IMR-90 (cell line): ENCODE measurements at regions not wholly inside any gene's neighbourhood (a gene's known extent, or its start where the extent isn't known, plus 50 kb on each side); places are given as distances from the start of the nearest gene placed in this dataset.

Experiments used
- ATAC-seq: fragments of 200-7000 bp; cut with Tn5 transposase; 2 replicates; pipeline ENCODE4 v1.9.1; 2020; ENCODE audit warnings: low read depth, mild to moderate bottlenecking, moderate library complexity
- BruUV-seq: library from RNA; stranded (reverse); fragments of 400-500 nt; replicated peaks from 2 replicates; lab custom pipeline; 2021; lab: Mats Ljungman, UMichigan
- CTCF ChIA-PET: fragments of 300-600 bp; formaldehyde crosslinking; extraction: SDS; loops from one replicate; lab custom pipeline; 2021; ENCODE audit warnings: antibody characterized with exemption; lab: Yijun Ruan, JAX
- POLR2A ChIA-PET: fragments of 300-600 bp; sonication (Branson Sonifier 250); formaldehyde crosslinking; loops from one replicate; lab custom pipeline; 2022; ENCODE audit warnings: antibody characterized with exemption; ENCODE audit not compliant: unreplicated experiment; lab: Charles Lee
- DNase-seq: peaks from one replicate; pipeline ENCODE4 v3.0.0; 2013
- H2AFZ ChIP-seq: replicated peaks from 2 replicates; pipeline ENCODE3; 2013; ENCODE audit warnings: low read length, mild to moderate bottlenecking; ENCODE audit not compliant: poor library complexity
- H2AK5ac ChIP-seq: 2 replicates; pipeline ENCODE4 v1.6.1; 2013; ENCODE audit warnings: low read depth, low read length, inconsistent platforms
- H2AK9ac ChIP-seq: replicated peaks from 2 replicates; pipeline ENCODE3; 2013; ENCODE audit warnings: mild to moderate bottlenecking, low read depth, low read length, moderate library complexity; ENCODE audit not compliant: poor library complexity
- H2BK120ac ChIP-seq: 2 replicates; pipeline ENCODE4 v1.6.1; 2013; ENCODE audit warnings: low read depth, low read length, inconsistent platforms
- H2BK15ac ChIP-seq: 3 replicates; pipeline ENCODE4 v1.6.1; 2013; ENCODE audit warnings: low read depth, low read length, inconsistent platforms
- H2BK20ac ChIP-seq: 2 replicates; pipeline ENCODE4 v1.6.1; 2013; ENCODE audit warnings: low read depth, mild to moderate bottlenecking, inconsistent platforms, low read length, moderate library complexity
- H2BK5ac ChIP-seq: 2 replicates; pipeline ENCODE4 v1.6.1; 2013; ENCODE audit warnings: mild to moderate bottlenecking, low read depth, low read length, inconsistent platforms; ENCODE audit not compliant: poor library complexity, severe bottlenecking
- H3K14ac ChIP-seq: replicated peaks from 2 replicates; pipeline ENCODE4 v1.6.1; 2013; ENCODE audit warnings: low read depth, low read length, inconsistent platforms
- H3K18ac ChIP-seq: 2 replicates; pipeline ENCODE4 v1.6.1; 2013; ENCODE audit warnings: low read depth, low read length, control low read depth
- H3K23ac ChIP-seq: 2 replicates; pipeline ENCODE4 v1.6.1; 2013; ENCODE audit warnings: low read depth, low read length, inconsistent platforms
- H3K27ac ChIP-seq: 2 replicates; pipeline ENCODE4 v1.5.1; 2013; ENCODE audit warnings: mild to moderate bottlenecking, control low read depth, low read length; ENCODE audit not compliant: insufficient read depth
- H3K27me3 ChIP-seq: 2 replicates; pipeline ENCODE4 v1.6.1; 2013; ENCODE audit warnings: low read length; ENCODE audit not compliant: control insufficient read depth, insufficient read depth
- H3K36me3 ChIP-seq: 2 replicates; pipeline ENCODE4 v1.6.1; 2013; ENCODE audit warnings: low read length, mixed read lengths; ENCODE audit not compliant: control insufficient read depth, insufficient read depth
- H3K4ac ChIP-seq: 2 replicates; pipeline ENCODE4 v1.6.1; 2013; ENCODE audit warnings: low read depth, low read length, inconsistent platforms
- H3K4me1 ChIP-seq: 2 replicates; pipeline ENCODE4 v1.6.1; 2013; ENCODE audit warnings: low read length, mixed read lengths; ENCODE audit not compliant: control insufficient read depth, insufficient read depth
- H3K4me2 ChIP-seq: 2 replicates; pipeline ENCODE4 v1.6.1; 2013; ENCODE audit warnings: low read depth, mild to moderate bottlenecking, control low read depth, low read length, moderate library complexity
- H3K4me3 ChIP-seq: 2 replicates; pipeline ENCODE4 v1.5.1; 2013; ENCODE audit warnings: low read depth, mild to moderate bottlenecking, control low read depth, low read length, moderate library complexity; ENCODE audit not compliant: insufficient read depth
- H3K56ac ChIP-seq: 2 replicates; pipeline ENCODE4 v1.6.1; 2013; ENCODE audit warnings: low read length, inconsistent platforms; ENCODE audit not compliant: insufficient read depth; ENCODE audit errors: extremely low read depth
- H3K79me1 ChIP-seq, 2 experiments: 2 replicates each; pipeline ENCODE4 v1.6.1; 2013; ENCODE audit warnings: low read length in 2 of 2, inconsistent platforms in 1 of 2, low read depth in 1 of 2
- H3K9ac ChIP-seq: 2 replicates; pipeline ENCODE4 v1.6.1; 2013; ENCODE audit warnings: low read depth, low read length, control low read depth
- H3K9me1 ChIP-seq: 2 replicates; pipeline ENCODE4 v1.6.1; 2013; ENCODE audit warnings: low read length, inconsistent platforms; ENCODE audit not compliant: insufficient read depth
- H3K9me3 ChIP-seq: 2 replicates; pipeline ENCODE4 v1.6.1; 2013; ENCODE audit warnings: low read length; ENCODE audit not compliant: control insufficient read depth, insufficient read depth
- H4K20me1 ChIP-seq: 2 replicates; pipeline ENCODE4 v1.6.1; 2013; ENCODE audit warnings: low read length, inconsistent platforms; ENCODE audit not compliant: insufficient read depth
- H4K5ac ChIP-seq: 2 replicates; pipeline ENCODE4 v1.6.1; 2013; ENCODE audit warnings: mild to moderate bottlenecking, low read depth, low read length, control low read depth
- H4K8ac ChIP-seq, 2 experiments: 2 replicates each; pipeline ENCODE4 v1.6.1; 2013; ENCODE audit warnings: low read depth in 2 of 2, low read length in 2 of 2, control low read depth in 1 of 2, inconsistent platforms in 1 of 2
- H4K91ac ChIP-seq: 2 replicates; pipeline ENCODE4 v1.6.1; 2013; ENCODE audit warnings: low read depth, low read length, inconsistent platforms; ENCODE audit not compliant: insufficient read depth
- BHLHE40 ChIP-seq: fragments of 150-350 bp; IDR thresholded peaks from 2 replicates; pipeline ENCODE4 v1.6.1; 2016; ENCODE audit warnings: mild to moderate bottlenecking, low read depth, low read length
- CEBPB ChIP-seq: IDR thresholded peaks from 2 replicates; pipeline ENCODE4 v1.6.1; 2012; ENCODE audit warnings: low read depth, low read length, improper control_type of control experiment
- CHD1 ChIP-seq: IDR thresholded peaks from 2 replicates; pipeline ENCODE4 v1.6.1; 2012; ENCODE audit warnings: low read depth, low read length, improper control_type of control experiment
- CTCF ChIP-seq: conservative IDR thresholded peaks from 2 replicates; pipeline ENCODE4 v1.5.1; 2012; ENCODE audit warnings: mild to moderate bottlenecking, low read depth, low read length, improper control_type of control experiment
- ELK1 ChIP-seq: fragments of 150-350 bp; IDR thresholded peaks from 2 replicates; pipeline ENCODE4 v1.6.1; 2016; ENCODE audit warnings: low read depth, mild to moderate bottlenecking, low read length, moderate library complexity, borderline replicate concordance
- FOS ChIP-seq: fragments of 150-350 bp; IDR thresholded peaks from 2 replicates; pipeline ENCODE4 v1.6.1; 2016; ENCODE audit warnings: low read depth, low read length
- MAFK ChIP-seq: IDR thresholded peaks from 2 replicates; pipeline ENCODE4 v1.6.1; 2012; ENCODE audit warnings: low read depth, low read length, improper control_type of control experiment
- MAZ ChIP-seq: IDR thresholded peaks from 2 replicates; pipeline ENCODE4 v1.6.1; 2012; ENCODE audit warnings: low read depth, mild to moderate bottlenecking, low read length, improper control_type of control experiment, moderate library complexity, borderline replicate concordance
- MXI1 ChIP-seq: IDR thresholded peaks from 2 replicates; pipeline ENCODE4 v1.6.1; 2012; ENCODE audit warnings: low read depth, mild to moderate bottlenecking, low read length, moderate library complexity, borderline replicate concordance
- NFE2L2 ChIP-seq: fragments of 150-350 bp; IDR thresholded peaks from 2 replicates; pipeline ENCODE4 v1.6.1; 2016; ENCODE audit warnings: low read depth, mild to moderate bottlenecking, low read length
- POLR2A ChIP-seq: IDR thresholded peaks from 2 replicates; pipeline ENCODE4 v1.6.1; 2012; ENCODE audit warnings: mild to moderate bottlenecking, low read depth, low read length
- RAD21 ChIP-seq: IDR thresholded peaks from 2 replicates; pipeline ENCODE4 v1.6.1; 2012; ENCODE audit warnings: low read length, improper control_type of control experiment
- RCOR1 ChIP-seq: IDR thresholded peaks from 2 replicates; pipeline ENCODE4 v1.6.1; 2012; ENCODE audit warnings: mild to moderate bottlenecking, low read length, improper control_type of control experiment; ENCODE audit not compliant: insufficient replicate concordance
- RFX5 ChIP-seq: IDR thresholded peaks from 2 replicates; pipeline ENCODE4 v1.8.0; 2012; ENCODE audit warnings: low read depth, mild to moderate bottlenecking, low read length, moderate library complexity
- SMC3 ChIP-seq: fragments of 150-350 bp; IDR thresholded peaks from 2 replicates; pipeline ENCODE4 v1.6.1; 2016; ENCODE audit warnings: low read depth, mild to moderate bottlenecking, antibody characterized with exemption, low read length, moderate library complexity
- USF2 ChIP-seq: fragments of 150-350 bp; IDR thresholded peaks from 2 replicates; pipeline ENCODE4 v1.6.1; 2017; ENCODE audit warnings: mild to moderate bottlenecking, antibody characterized with exemption, low read length, low read depth
- WGBS, 2 experiments: methylation state at CpG; one replicate each; pipeline versions ENCODE4 v1.1.5 to v1.1.7; 2013; ENCODE audit warnings: missing lambda C conversion rate in 2 of 2; ENCODE audit not compliant: insufficient read length in 1 of 2; ENCODE audit errors: extremely low coverage in 2 of 2; 5-methylcytosine and 5-hydroxymethylcytosine counted together
- dilution Hi-C: fragments of 300-500 bp; cut with HindIII; formaldehyde crosslinking; loops from one replicate; pipeline ENCODE4 v1.14.3; 2018; ENCODE audit warnings: low sequenced_read_pairs; ENCODE audit not compliant: unreplicated experiment
- in situ Hi-C: fragments of 300-500 bp; cut with MboI; formaldehyde crosslinking; loops from 3 replicates; pipeline ENCODE4 v1.14.3; 2019; ENCODE audit warnings: low sequenced_read_pairs, inconsistent platforms, mixed read lengths
- intact Hi-C: fragments of 100-400 bp; cut with micrococcal nuclease; formaldehyde crosslinking; loops from 2 replicates; pipeline ENCODE4 v1.10.0; 2022

- Histone ChIP-seq H3K14ac (no peak overlapping the region), H3K79me1 (no peaks in the 10 kb centered on the region), H3K18ac (no peak overlapping the region), H3K23ac (no peak overlapping the region), H2AFZ (no peak overlapping the region), H3K4me1 (no peaks in the 10 kb centered on the region), H4K91ac (no peak overlapping the region), H4K8ac (no peak overlapping the region), H3K9me1 (no peaks in the 10 kb centered on the region), H2BK15ac (no peak overlapping the region), H2BK120ac (no peak overlapping the region), H3K9ac (no peak overlapping the region), H3K27ac (no peak overlapping the region), H3K9me3 (no peaks in the 10 kb centered on the region), H4K5ac (no peak overlapping the region), H3K56ac (no peak overlapping the region), H2BK20ac (no peak overlapping the region), H3K4me3 (no peak overlapping the region), H3K4me2 (no peak overlapping the region), H2AK9ac (no peak overlapping the region), H3K27me3 (no peaks in the 10 kb centered on the region), H2AK5ac (no peak overlapping the region), H3K4ac (no peak overlapping the region), H2BK5ac (no peak overlapping the region), H4K20me1 (no peaks in the 10 kb centered on the region), H3K36me3 (no peaks in the 10 kb centered on the region)
- intact Hi-C loops = no loop called here
- TF ChIP-seq FOS (no peak), MXI1 (no peak), ELK1 (no peak), BHLHE40 (no peak), POLR2A (no peak), MAZ (no peak), CHD1 (no peak), USF2 (no peak), CEBPB (no peak), SMC3 (no peak), CTCF (no peak), NFE2L2 (no peak), RCOR1 (no peak), RAD21 (no peak), RFX5 (no peak), MAFK (no peak)
- no peak for ATAC-seq
- no TSS peak for BruUV-seq
- ChIA-PET POLR2A (no interaction called here), CTCF (no interaction called here)
- in situ Hi-C loops = no loop called here
- WGBS, 2 experiments = no CpG with 5 or more reads among the region's 1 CpG
- dilution Hi-C loops = no loop called here
- no peak for DNase-seq
These were observed 241.5 kb upstream of the GCFC2 start for GRCh38 chr2:75952173-75952572.
